PC-9 (cell line): ENCODE measurements at regions not wholly inside any gene's neighbourhood (a gene's known extent, or its start where the extent isn't known, plus 50 kb on each side); places are given as distances from the start of the nearest gene placed in this dataset.
"Not testable (repeated sequence)": the region's sequence is repeated elsewhere in the genome, so short reads cannot be mapped to it uniquely, and the experiment has no call there.

Experiments
- CTCF ChIP-seq: fragments of 200-600 bp; sonication (generic); conservative IDR thresholded peaks from 2 replicates; pipeline ENCODE4 v1.6.1; 2017; ENCODE audit warnings: mixed run types, antibody characterized with exemption, mild to moderate bottlenecking, moderate library complexity
- EZH2 ChIP-seq: fragments of 200-600 bp; sonication (generic); IDR thresholded peaks from 2 replicates; pipeline ENCODE4 v1.8.0; 2017; ENCODE audit warnings: antibody characterized with exemption, low read depth

- TF ChIP-seq CTCF, EZH2: not testable (repeated sequence)
Measured at GRCh38 chr2:111383311-111383710, 262.6 kb downstream of the BCL2L11 start.
